GM20000 (cell line): ENCODE measurements at regions not wholly inside any gene's neighbourhood (a gene's known extent, or its start where the extent isn't known, plus 50 kb on each side); places are given as distances from the start of the nearest gene placed in this dataset.

Experiments
- DNase-seq: peaks from one replicate; pipeline ENCODE4 v3.0.0; 2012; ENCODE audit warnings: low spot score
- TF ChIP-seq, protein P1 (sequence below): IDR thresholded peaks from 2 replicates; pipeline ENCODE4 v1.5.1; 2012; ENCODE audit warnings: mild to moderate bottlenecking, control low read depth; ENCODE audit errors: extremely low read depth, missing control alignments

DNA sequence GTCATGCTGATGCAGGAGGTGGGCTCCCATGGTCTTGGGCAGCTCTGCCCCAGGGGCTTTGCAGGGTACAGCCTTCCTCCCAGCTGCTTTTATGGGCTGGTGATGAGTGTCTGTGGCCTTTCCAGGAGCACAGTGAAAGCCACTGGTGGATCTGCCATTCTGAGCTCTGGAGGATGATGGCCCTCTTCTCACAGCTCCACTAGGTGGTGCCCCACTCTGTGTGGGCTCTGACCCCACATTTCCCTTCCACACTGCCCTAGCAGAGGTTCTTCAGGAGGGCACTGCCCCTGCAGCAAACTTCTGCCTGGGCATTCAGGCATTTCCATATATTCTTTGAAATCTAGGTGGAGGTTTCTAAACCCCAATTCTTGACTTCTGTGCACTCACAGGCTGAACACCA is 1188.6 kb downstream of the MRPL39 start:
- TF ChIP-seq, protein P1, sequence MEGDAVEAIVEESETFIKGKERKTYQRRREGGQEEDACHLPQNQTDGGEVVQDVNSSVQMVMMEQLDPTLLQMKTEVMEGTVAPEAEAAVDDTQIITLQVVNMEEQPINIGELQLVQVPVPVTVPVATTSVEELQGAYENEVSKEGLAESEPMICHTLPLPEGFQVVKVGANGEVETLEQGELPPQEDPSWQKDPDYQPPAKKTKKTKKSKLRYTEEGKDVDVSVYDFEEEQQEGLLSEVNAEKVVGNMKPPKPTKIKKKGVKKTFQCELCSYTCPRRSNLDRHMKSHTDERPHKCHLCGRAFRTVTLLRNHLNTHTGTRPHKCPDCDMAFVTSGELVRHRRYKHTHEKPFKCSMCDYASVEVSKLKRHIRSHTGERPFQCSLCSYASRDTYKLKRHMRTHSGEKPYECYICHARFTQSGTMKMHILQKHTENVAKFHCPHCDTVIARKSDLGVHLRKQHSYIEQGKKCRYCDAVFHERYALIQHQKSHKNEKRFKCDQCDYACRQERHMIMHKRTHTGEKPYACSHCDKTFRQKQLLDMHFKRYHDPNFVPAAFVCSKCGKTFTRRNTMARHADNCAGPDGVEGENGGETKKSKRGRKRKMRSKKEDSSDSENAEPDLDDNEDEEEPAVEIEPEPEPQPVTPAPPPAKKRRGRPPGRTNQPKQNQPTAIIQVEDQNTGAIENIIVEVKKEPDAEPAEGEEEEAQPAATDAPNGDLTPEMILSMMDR = no peak
- DNase-seq = no peak

DNA sequence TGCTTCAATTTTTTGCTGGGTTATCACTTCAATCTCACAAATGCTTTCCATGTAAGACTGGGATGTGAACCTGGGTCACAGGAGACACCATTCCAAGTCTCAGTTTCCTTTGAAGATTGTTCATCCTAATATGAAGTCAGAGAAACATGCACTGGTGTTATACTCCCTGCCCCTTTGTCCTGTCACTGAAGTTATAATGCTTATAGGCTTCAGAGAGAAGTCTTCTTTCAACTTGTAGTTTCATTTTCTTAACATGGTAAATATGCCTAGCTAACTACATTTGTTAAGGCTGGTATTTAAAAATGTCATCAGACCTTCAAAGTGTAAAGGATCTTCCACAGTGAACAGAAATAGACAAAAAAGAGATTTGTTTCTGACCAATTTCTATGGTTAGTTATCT is 1195.9 kb downstream of the MRPL39 start:
- TF ChIP-seq, protein P1 = no peak
- DNase-seq = no peak

DNA sequence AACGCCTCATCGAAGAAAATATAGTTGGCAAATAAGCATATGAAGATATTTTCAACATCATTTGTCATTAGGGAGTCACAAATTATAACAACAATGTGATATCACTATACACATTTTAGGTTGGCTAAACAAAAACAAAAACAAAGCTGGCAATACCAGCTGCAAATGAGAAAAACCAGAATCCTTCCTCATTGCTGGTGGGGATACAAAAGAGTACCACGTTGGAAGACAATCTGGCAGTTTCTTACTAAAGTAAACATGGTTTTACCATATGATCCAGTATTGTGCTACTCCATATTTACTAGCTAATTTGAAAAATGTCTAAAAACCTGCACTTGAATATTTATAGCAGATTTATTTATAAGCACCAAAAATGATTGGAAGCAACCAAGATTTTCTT is 1204.1 kb downstream of the MRPL39 start:
- TF ChIP-seq, protein P1 = no peak
- DNase-seq = no peak

DNA sequence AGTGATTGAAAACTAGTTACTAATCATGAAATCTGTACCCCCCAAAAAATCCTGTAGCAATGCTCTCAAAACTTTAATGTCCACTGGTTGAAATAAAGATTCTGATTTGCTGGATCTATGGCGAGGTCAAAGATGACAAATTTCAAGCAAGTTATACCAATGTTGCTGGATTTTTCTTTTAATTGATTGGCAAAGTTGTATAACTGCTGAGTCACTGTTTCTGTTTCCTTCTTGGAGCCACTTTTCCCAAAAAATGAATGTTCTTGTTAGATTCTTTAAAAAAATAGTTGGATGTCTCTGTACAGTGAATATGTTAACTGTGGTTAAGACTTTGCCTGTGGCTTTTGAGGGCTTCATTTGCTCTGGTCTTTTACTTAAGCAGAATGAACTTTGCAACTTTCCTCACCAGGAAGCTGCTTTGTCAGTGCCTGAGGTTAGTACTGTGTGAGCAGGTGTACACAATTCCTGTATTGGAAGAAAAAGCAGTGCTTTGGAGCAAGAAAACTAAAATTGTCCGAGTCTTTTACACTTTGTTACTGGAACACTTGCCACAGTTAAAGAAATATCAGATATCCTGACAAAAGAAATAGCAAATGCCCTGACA is 1211.9 kb downstream of the MRPL39 start:
- no peak for DNase-seq

GRCh38 chr21:24375201-24375600 is 1232.1 kb downstream of the MRPL39 start:
- TF ChIP-seq, protein P1 = no peak
- no peak for DNase-seq

More for the DNA sequence above, 1211.9 kb downstream of the MRPL39 start:
- TF ChIP-seq, protein P1 = no peak

DNA sequence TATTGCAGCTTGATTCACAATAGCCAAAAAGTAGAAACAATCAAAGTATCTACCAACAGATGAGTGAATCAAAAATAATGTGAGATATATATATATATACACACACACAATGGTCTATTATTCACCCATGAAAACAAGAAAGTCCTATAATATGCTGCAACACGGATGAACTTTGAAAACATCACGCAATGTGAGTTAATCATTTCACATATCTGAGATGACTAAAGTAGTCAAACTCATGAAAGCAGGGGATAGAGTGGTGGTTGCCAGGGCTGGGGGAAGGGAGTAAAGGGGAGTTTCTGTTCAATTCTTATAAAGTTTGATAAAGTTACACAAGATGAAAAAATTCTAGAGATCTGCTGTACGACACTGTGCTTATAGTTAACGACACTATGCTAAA is 1234.8 kb downstream of the MRPL39 start:
- DNase-seq = no peak
- TF ChIP-seq, protein P1 = no peak

GRCh38 chr21:24369746-24370145 is 1237.5 kb downstream of the MRPL39 start:
- no peak for DNase-seq
- TF ChIP-seq, protein P1 = no peak
